ENCODE measurements at regions not wholly inside any gene's neighbourhood (a gene's known extent, or its start where the extent isn't known, plus 50 kb on each side); places are given as distances from the start of the nearest gene placed in this dataset.
"Not testable (repeated sequence)": the region's sequence is repeated elsewhere in the genome, so short reads cannot be mapped to it uniquely, and the experiment has no call there.

- DNase-seq = not testable (repeated sequence)
Observed at GRCh38 chr5:134471858-134472449, 53.5 kb upstream of the JADE2 start.

GRCh38 chr5:134468921-134469400 is 56.5 kb upstream of the JADE2 start:
- DNase-seq = no peak

GRCh38 chr5:134467231-134467630 is 55.5 kb upstream of the CDKN2AIPNL start:
- DNase-seq = no peak

GRCh38 chr5:134466241-134467069 is 54.8 kb upstream of the CDKN2AIPNL start:
- peak; percentile 78 for DNase-seq

- DNase-seq = no peak
Observed at GRCh38 chr5:134465816-134466240, 54.1 kb upstream of the CDKN2AIPNL start.

- DNase-seq = no peak
Observed at GRCh38 chr5:134464988-134465815, 53.5 kb upstream of the CDKN2AIPNL start.

GRCh38 chr5:134463991-134464760 is 52.5 kb upstream of the CDKN2AIPNL start:
- DNase-seq = no peak

- no peak for DNase-seq
Observed at GRCh38 chr5:134463176-134463720, 51.6 kb upstream of the CDKN2AIPNL start.

- no peak for DNase-seq
Observed at GRCh38 chr5:134462761-134463160, 51.1 kb upstream of the CDKN2AIPNL start.

- no peak for DNase-seq
Observed at GRCh38 chr5:134462047-134462575, 50.4 kb upstream of the CDKN2AIPNL start.

Measured in eye (tissue), 1 donor.